Endothelial cell of umbilical vein (primary cell): ENCODE measurements at regions not wholly inside any gene's neighbourhood (a gene's known extent, or its start where the extent isn't known, plus 50 kb on each side); places are given as distances from the start of the nearest gene placed in this dataset.

Experiments used
- BruUV-seq: library from RNA; stranded (reverse); fragments of 400-500 nt; replicated peaks from 2 replicates; lab custom pipeline; 2021; lab: Mats Ljungman, UMichigan
- CTCF ChIA-PET: fragments of 300-600, 350-600 bp; sonication (Branson Sonifier 250); formaldehyde crosslinking; loops from one replicate; lab custom pipeline; 2021; ENCODE audit warnings: antibody characterized with exemption, inconsistent platforms; lab: Charles Lee
- POLR2A ChIA-PET: fragments of 300-600, 350-600 bp; sonication (Branson Sonifier 250); formaldehyde crosslinking; loops from one replicate; lab custom pipeline; 2021; ENCODE audit warnings: antibody characterized with exemption, inconsistent platforms; lab: Charles Lee
- DNase-seq: peaks from one replicate; pipeline ENCODE4 v3.0.0-alpha.2; 2011; ENCODE audit warnings: low read depth, low spot score
- FAIRE-seq: peaks from 2 replicates; lab custom pipeline; 2011; peaks lifted over from hg19 to GRCh38; lab: Jason Lieb, UNC
- H2AFZ ChIP-seq: 2 replicates; pipeline ENCODE4 v1.6.0; 2012; ENCODE audit warnings: low read depth, low read length, control low read depth, inconsistent platforms
- H3K27ac ChIP-seq: 2 replicates; pipeline ENCODE4 v1.5.1; 2011; ENCODE audit warnings: low read depth, mild to moderate bottlenecking, control low read depth, low read length, moderate library complexity; ENCODE audit not compliant: insufficient read depth
- H3K27me3 ChIP-seq, 2 experiments: 2 replicates each; pipeline versions ENCODE4 v1.6.0 to v1.6.1; 2011; ENCODE audit warnings: low read length in 2 of 2, mixed read lengths in 1 of 2; ENCODE audit not compliant: control insufficient read depth in 2 of 2, insufficient read depth in 2 of 2
- H3K36me3 ChIP-seq, 2 experiments: 2 replicates in 1 of 2; 3 replicates in 1 of 2; pipeline ENCODE4 v1.5.1; 2011; ENCODE audit warnings: low read length in 2 of 2, mild to moderate bottlenecking in 1 of 2, moderate library complexity in 1 of 2; ENCODE audit not compliant: control insufficient read depth in 2 of 2, insufficient read depth in 2 of 2; ENCODE audit errors: extremely low read depth in 1 of 2
- H3K4me1 ChIP-seq: 3 replicates; pipeline ENCODE4 v1.5.1; 2011; ENCODE audit warnings: mild to moderate bottlenecking, low read length; ENCODE audit not compliant: control insufficient read depth, insufficient read depth; ENCODE audit errors: extremely low read depth
- H3K4me2 ChIP-seq: 2 replicates; pipeline ENCODE4 v1.6.1; 2011; ENCODE audit warnings: low read length, control low read depth, mixed read lengths; ENCODE audit not compliant: insufficient read depth
- H3K4me3 ChIP-seq, 3 experiments: fragments of 200-600 bp in 1 of 3; sonication (generic), shearing (Covaris generic) in 1 of 3; replicated peaks in 1 of 3; 2 replicates each; pipeline ENCODE4 v1.5.1; 2011 to 2016; ENCODE audit warnings: control low read depth in 3 of 3, low read length in 3 of 3, mild to moderate bottlenecking in 2 of 3, inconsistent platforms in 1 of 3, low read depth in 1 of 3, moderate library complexity in 1 of 3; ENCODE audit not compliant: insufficient read depth in 1 of 3
- H3K79me2 ChIP-seq: 2 replicates; pipeline ENCODE4 v1.6.0; 2012; ENCODE audit warnings: low read length, inconsistent platforms; ENCODE audit not compliant: control insufficient read depth, insufficient read depth
- H3K9ac ChIP-seq: replicated peaks from 2 replicates; pipeline ENCODE3; 2011; ENCODE audit warnings: low read length, control low read depth; ENCODE audit not compliant: insufficient read depth; ENCODE audit errors: extremely low read depth
- H3K9me1 ChIP-seq: replicated peaks from 3 replicates; pipeline ENCODE4 v1.6.0; 2011; ENCODE audit warnings: mild to moderate bottlenecking, low read length; ENCODE audit not compliant: control insufficient read depth, insufficient read depth; ENCODE audit errors: extremely low read depth
- H3K9me3 ChIP-seq: replicated peaks from 2 replicates; pipeline ENCODE4 v1.5.1; 2012; ENCODE audit warnings: low read length, inconsistent platforms; ENCODE audit not compliant: control insufficient read depth, insufficient read depth
- H4K20me1 ChIP-seq: replicated peaks from 2 replicates; pipeline ENCODE3; 2011; ENCODE audit warnings: mild to moderate bottlenecking, low read length; ENCODE audit not compliant: control insufficient read depth, insufficient read depth; ENCODE audit errors: extremely low read depth
- CTCF ChIP-seq, 2 donors: IDR thresholded peaks; 1 replicate in 1 of 2; 2 replicates in 1 of 2; pipeline ENCODE4 v1.5.1; 2011; ENCODE audit warnings: low read length in 2 of 2, mild to moderate bottlenecking in 2 of 2, moderate library complexity in 2 of 2, control low read depth in 1 of 2, inconsistent platforms in 1 of 2, low read depth in 1 of 2; ENCODE audit not compliant: insufficient read depth in 1 of 2; ENCODE audit errors: extremely low read depth in 1 of 2
- FOS ChIP-seq: IDR thresholded peaks from 2 replicates; pipeline ENCODE4 v1.6.1; 2011; ENCODE audit warnings: mild to moderate bottlenecking, low read length, moderate library complexity, borderline replicate concordance; ENCODE audit not compliant: insufficient read depth
- GATA2 ChIP-seq: IDR thresholded peaks from 2 replicates; pipeline ENCODE4 v1.7.0; 2011; ENCODE audit warnings: low read depth, mild to moderate bottlenecking, moderate library complexity, mixed read lengths, low read length; ENCODE audit not compliant: insufficient read length, insufficient read depth
- JUN ChIP-seq: IDR thresholded peaks from 2 replicates; pipeline ENCODE4 v1.6.1; 2011; ENCODE audit warnings: borderline replicate concordance, low read depth; ENCODE audit not compliant: insufficient read length, insufficient read depth
- MYC ChIP-seq: IDR thresholded peaks from one replicate; pipeline ENCODE4 v1.6.1; 2011; ENCODE audit warnings: mild to moderate bottlenecking, low read depth, low read length
- POLR2AphosphoS5 ChIP-seq: IDR thresholded peaks from 2 replicates; pipeline ENCODE4 v1.6.1; 2012; ENCODE audit warnings: low read depth, mild to moderate bottlenecking, control low read depth, low read length, moderate library complexity; ENCODE audit not compliant: insufficient read depth
- dilution Hi-C: fragments of 300-500 bp; cut with MboI; formaldehyde crosslinking; loops from one replicate; pipeline ENCODE4 v1.15.0; 2019; ENCODE audit warnings: low sequenced_read_pairs; ENCODE audit not compliant: extremely low pct_ligation_motif_present
- intact Hi-C: fragments of 100-400 bp; cut with micrococcal nuclease; formaldehyde crosslinking; loops from one replicate; pipeline ENCODE4 v1.10.0; 2022

GRCh38 chr14:21725250-21725649 lies 51.6 kb upstream of the OR4E1 start:
- no TSS peak for BruUV-seq
- no peak overlapping the region for H3K9ac ChIP-seq
- H2AFZ ChIP-seq: no peak overlapping the region
- FAIRE-seq: no peak
- H3K79me2 ChIP-seq: no peaks in the 10 kb centered on the region
- ChIA-PET POLR2A (no interaction called here), CTCF (interaction anchor here (2.6 to 4.3 kb wide), 2 partner anchors 10 to 14 kb away, joined by 7 to 20 read pairs; no protein-coding TSS in a partner anchor)
- no peaks in the 10 kb centered on the region for H3K36me3 ChIP-seq
- no peak overlapping the region for H3K4me3 ChIP-seq
- H3K9me3 ChIP-seq: no peaks in the 10 kb centered on the region
- intact Hi-C loops: no loop called here
- dilution Hi-C loops: no loop called here
- no peaks in the 10 kb centered on the region for H3K4me1 ChIP-seq
- TF ChIP-seq JUN: no peak
- TF ChIP-seq CTCF (IDR thresholded peaks at IDR 0.05; ENCODE audit: extremely low read depth in 1 of 2, insufficient read depth in 1 of 2, low read depth in 1 of 2, low read length in 2 of 2): no peak
- no peak for TF ChIP-seq FOS
- no peak for TF ChIP-seq GATA2
- TF ChIP-seq POLR2AphosphoS5: no peak
- TF ChIP-seq MYC: no peak
- no peak for DNase-seq
- H3K4me2 ChIP-seq: no peak overlapping the region
- H4K20me1 ChIP-seq: no peaks in the 10 kb centered on the region
- peaks cover 6 to 12% of the 10 kb centered on the region in 2 experiments for H3K27me3 ChIP-seq
- no peak overlapping the region for H3K27ac ChIP-seq
- peaks cover 4% of the 10 kb centered on the region for H3K9me1 ChIP-seq
